AG04450 (cell line): ENCODE measurements at regions not wholly inside any gene's neighbourhood (a gene's known extent, or its start where the extent isn't known, plus 50 kb on each side); places are given as distances from the start of the nearest gene placed in this dataset.

Experiments
- CTCF ChIA-PET: fragments of 300-600, 350-600 bp; formaldehyde crosslinking; extraction: SDS; loops from one replicate; lab custom pipeline; 2022; ENCODE audit warnings: antibody characterized with exemption, inconsistent platforms; lab: Charles Lee
- POLR2A ChIA-PET: fragments of 350-600 bp; formaldehyde crosslinking; extraction: SDS; loops from one replicate; lab custom pipeline; 2021; ENCODE audit warnings: antibody characterized with exemption, inconsistent platforms; lab: Yijun Ruan, JAX
- DNase-seq: peaks from one replicate; pipeline ENCODE4 v3.0.0-alpha.2; 2011; ENCODE audit warnings: low read depth, low spot score
- H3K27ac ChIP-seq: one replicate; pipeline ENCODE4 v1.5.1; 2012; ENCODE audit warnings: low read depth, low read length, control low read depth
- H3K27me3 ChIP-seq: one replicate; pipeline ENCODE4 v1.6.0; 2012; ENCODE audit warnings: low read length; ENCODE audit not compliant: control insufficient read depth, insufficient read depth
- H3K4me3 ChIP-seq: 2 replicates; pipeline ENCODE4 v1.5.1; 2011; ENCODE audit warnings: mild to moderate bottlenecking, low read depth, low read length, control low read depth
- H3K9me3 ChIP-seq: 2 replicates; pipeline ENCODE4 v1.5.1; 2012; ENCODE audit warnings: low read length; ENCODE audit not compliant: control insufficient read depth, insufficient read depth
- TF ChIP-seq, protein P1 (sequence below): IDR thresholded peaks from 2 replicates; pipeline ENCODE4 v1.5.1; 2011; ENCODE audit warnings: low read depth, low read length, control low read depth, inconsistent platforms

DNA sequence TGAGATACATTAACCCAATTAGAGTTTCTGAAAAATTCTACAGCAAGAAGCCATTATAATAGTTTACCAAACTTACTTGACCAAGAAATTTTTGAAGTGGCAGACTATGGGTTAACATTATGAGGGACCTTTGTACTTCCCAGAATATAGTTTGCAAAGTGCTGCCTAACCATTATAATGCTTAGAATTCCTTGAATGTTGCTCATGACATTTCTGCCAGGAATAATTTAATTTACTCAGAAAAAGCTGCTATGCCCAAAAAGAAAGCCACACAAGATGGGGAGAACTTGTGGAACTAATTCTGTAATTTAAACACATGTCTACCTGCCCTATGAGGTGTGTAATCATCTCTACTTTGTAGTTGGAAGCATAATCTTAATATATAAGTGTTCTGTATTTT lies 58.1 kb upstream of the MYCBP2 start:
- TF ChIP-seq, protein P1, sequence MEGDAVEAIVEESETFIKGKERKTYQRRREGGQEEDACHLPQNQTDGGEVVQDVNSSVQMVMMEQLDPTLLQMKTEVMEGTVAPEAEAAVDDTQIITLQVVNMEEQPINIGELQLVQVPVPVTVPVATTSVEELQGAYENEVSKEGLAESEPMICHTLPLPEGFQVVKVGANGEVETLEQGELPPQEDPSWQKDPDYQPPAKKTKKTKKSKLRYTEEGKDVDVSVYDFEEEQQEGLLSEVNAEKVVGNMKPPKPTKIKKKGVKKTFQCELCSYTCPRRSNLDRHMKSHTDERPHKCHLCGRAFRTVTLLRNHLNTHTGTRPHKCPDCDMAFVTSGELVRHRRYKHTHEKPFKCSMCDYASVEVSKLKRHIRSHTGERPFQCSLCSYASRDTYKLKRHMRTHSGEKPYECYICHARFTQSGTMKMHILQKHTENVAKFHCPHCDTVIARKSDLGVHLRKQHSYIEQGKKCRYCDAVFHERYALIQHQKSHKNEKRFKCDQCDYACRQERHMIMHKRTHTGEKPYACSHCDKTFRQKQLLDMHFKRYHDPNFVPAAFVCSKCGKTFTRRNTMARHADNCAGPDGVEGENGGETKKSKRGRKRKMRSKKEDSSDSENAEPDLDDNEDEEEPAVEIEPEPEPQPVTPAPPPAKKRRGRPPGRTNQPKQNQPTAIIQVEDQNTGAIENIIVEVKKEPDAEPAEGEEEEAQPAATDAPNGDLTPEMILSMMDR: no peak
- H3K4me3 ChIP-seq: no peak overlapping the region
- no peaks in the 10 kb centered on the region for H3K9me3 ChIP-seq
- DNase-seq: no peak
- ChIA-PET CTCF (no interaction called here), POLR2A (no interaction called here)
- no peak overlapping the region for H3K27ac ChIP-seq
- no peaks in the 10 kb centered on the region for H3K27me3 ChIP-seq

DNA sequence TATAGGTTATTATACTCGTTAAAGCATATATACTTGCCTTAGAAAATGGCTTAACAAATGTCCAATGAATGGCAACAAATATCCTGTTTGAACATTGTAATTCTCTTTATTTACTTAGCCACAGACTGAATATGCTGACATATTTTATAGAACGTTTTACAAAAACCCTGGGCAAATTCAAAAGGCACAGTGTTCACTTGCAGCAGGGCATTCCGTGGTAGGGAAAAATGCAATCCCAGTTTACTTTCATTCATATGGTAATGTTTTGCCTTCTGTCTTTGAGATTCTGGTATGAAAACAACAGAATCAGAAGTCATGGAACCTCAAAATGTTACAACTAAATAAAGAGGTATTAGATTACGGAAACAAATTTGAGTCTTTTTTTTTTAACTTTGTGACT lies 56.2 kb upstream of the MYCBP2 start:
- Histone ChIP-seq H3K9me3 (no peaks in the 10 kb centered on the region), H3K27ac (no peak overlapping the region), H3K27me3 (peaks cover under 1% of the 10 kb centered on the region), H3K4me3 (no peak overlapping the region)
- POLR2A ChIA-PET: no interaction called here
- TF ChIP-seq, protein P1: no peak
- no peak for DNase-seq
- CTCF ChIA-PET: no interaction called here

DNA sequence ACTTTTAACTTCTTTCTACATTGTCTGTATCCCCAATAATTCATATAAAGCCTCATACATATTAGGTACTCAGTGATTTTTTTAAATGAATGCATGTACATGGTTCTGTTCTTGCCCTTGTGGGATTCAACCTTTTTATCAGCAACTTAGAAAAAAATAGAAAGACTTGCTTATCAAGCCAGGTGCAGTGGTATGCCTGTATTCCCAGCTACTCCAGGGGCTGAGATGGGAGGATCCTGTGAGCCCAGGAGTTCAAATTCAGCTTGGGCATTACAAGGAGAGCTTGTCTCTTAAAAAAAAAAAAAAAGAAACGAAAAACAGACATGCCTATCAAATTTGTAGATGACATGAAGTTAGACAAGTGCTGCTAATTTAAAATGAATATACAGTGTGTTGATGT lies 54.2 kb upstream of the MYCBP2 start:
- peaks cover 3% of the 10 kb centered on the region for H3K27me3 ChIP-seq
- no peak overlapping the region for H3K27ac ChIP-seq
- H3K9me3 ChIP-seq: no peaks in the 10 kb centered on the region
- H3K4me3 ChIP-seq: no peak overlapping the region
- DNase-seq: no peak
- ChIA-PET CTCF (interaction anchor here (0.6 kb wide), 1 partner anchor 367 kb away, joined by 3 read pairs; no protein-coding TSS in a partner anchor), POLR2A (no interaction called here)
- TF ChIP-seq, protein P1: no peak

DNA sequence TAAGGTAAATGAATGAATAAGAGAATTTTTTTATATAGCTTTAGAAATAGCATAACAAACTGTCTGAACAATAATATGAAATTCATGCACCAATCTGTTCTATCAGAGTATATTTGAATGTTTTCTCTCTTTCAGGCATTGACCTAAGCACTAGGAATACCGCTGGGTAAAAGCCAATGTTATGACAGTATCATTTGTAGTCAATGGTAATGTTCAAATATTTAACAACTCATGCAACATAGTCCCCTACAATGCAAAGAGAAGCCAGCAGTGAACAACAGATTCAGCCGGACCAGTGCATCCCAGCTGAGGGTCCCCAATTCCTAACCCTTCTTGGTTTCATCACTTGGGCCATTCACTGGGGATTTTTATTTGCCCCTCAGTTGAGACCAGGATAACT lies 52.6 kb upstream of the MYCBP2 start:
- TF ChIP-seq, protein P1: no peak
- Histone ChIP-seq H3K27me3 (peaks cover 3% of the 10 kb centered on the region), H3K27ac (no peak overlapping the region), H3K4me3 (no peak overlapping the region), H3K9me3 (no peaks in the 10 kb centered on the region)
- DNase-seq: no peak
- CTCF ChIA-PET: interaction anchor here (0.6 kb wide), 1 partner anchor 29 kb away, joined by 5 read pairs; no protein-coding TSS in a partner anchor
- POLR2A ChIA-PET: no interaction called here

DNA sequence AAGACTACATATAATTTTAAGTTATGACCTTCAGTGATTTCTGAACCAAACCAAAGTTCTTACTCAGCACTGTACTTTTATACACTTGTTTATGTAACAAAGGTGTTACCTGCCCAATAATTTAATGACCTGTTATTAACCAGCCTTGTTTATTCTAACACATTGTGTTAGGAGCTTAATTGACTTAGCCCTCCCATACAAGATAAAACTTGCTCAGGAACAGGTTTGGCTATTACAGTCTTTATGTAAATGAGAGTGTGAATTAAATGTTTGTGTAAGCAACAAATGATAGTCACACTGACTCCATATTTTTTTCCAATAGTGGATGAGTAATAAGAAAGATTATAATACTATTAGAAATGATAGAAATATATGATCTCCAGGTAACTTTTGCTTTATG lies 51.8 kb upstream of the MYCBP2 start:
- ChIA-PET CTCF (no interaction called here), POLR2A (no interaction called here)
- DNase-seq: no peak
- H3K4me3 ChIP-seq: no peak overlapping the region
- H3K9me3 ChIP-seq: no peaks in the 10 kb centered on the region
- peaks cover 3% of the 10 kb centered on the region for H3K27me3 ChIP-seq
- H3K27ac ChIP-seq: no peak overlapping the region
- TF ChIP-seq, protein P1: no peak
